WTC11 (cell line): ENCODE measurements at regions not wholly inside any gene's neighbourhood (a gene's known extent, or its start where the extent isn't known, plus 50 kb on each side); places are given as distances from the start of the nearest gene placed in this dataset.

Source experiments
- CTCF ChIP-seq: fragments of 200-600 bp; IDR thresholded peaks from 2 replicates; pipeline ENCODE4 v1.8.0; 2022; ENCODE audit warnings: antibody characterized with exemption
- JUN ChIP-seq: sonication (generic); formaldehyde crosslinking; IDR thresholded peaks from 2 replicates; pipeline ENCODE4 v1.8.0; 2023; ENCODE audit warnings: mild to moderate bottlenecking, missing genetic modification reagents

- no peak for TF ChIP-seq JUN (CRISPR knock-in tag)
- no peak for TF ChIP-seq CTCF
Observed at GRCh38 chr17:27082023-27082774, 211.7 kb upstream of the WSB1 start.
